GM21526 (cell line): ENCODE measurements at regions not wholly inside any gene's neighbourhood (a gene's known extent, or its start where the extent isn't known, plus 50 kb on each side); places are given as distances from the start of the nearest gene placed in this dataset.

Experiments
- ATAC-seq: cut with Tn5 transposase; IDR thresholded peaks from one replicate; pipeline ENCODE4 v1.9.1; 2021; ENCODE audit warnings: moderate library complexity; ENCODE audit not compliant: unreplicated experiment, low FRiP score

DNA sequence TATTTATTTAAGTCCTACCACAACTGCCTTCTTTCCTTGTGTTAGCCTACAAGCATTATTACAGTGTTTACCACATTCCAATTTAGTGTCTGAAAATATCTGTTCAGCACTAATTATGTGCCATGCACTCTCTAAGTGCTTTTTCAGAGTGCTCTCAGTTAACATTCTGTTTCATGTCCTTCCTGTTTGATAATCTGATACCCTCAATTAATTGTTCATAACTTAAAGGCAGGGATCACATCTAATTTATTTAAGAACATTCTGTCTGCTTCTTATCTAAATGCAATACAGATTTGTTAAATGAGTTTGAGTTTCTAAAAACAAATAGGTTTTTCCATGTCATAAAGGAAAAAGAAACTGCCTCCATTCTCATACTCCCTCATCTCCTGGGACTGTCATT is 649.6 kb upstream of the ATXN8OS start:
- ATAC-seq = no peak

DNA sequence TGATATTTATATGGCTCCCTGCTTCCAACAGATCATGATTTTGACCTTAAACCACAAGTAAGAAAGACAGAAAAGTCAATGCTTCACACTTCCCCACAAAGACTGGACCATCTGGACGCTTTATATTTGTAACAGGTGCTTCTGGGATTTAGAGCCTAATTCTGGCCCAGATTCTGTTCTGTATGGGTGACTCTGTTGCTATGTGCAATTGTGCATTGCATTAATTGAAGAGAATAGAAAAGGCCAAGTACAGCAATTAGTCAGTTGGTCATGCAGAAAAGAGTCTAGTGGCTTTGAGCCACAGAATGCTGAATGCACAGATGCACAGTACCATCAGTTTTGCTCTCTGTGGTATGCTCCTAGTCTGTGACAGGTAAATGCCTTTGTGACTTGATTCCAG is 657.4 kb upstream of the ATXN8OS start:
- ATAC-seq = no peak

DNA sequence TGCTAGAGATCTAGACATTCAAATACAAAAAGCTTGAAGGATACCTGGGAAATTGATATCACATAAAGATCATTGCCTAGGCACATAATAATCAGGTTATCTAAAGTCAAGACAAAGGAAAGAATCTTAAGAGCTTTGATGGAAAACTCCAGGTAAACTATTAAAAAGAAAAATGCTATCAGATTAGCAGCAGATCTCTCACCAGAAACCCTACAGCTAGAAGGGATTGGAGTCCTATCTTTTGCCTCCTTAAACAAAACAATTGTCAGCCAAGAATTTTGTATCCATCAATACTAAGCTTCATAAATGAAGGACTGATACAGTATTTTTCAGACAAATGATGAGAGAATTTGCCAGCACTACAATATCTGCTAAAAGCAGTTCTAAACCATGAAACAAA is 682.4 kb upstream of the ATXN8OS start:
- no peak for ATAC-seq

DNA sequence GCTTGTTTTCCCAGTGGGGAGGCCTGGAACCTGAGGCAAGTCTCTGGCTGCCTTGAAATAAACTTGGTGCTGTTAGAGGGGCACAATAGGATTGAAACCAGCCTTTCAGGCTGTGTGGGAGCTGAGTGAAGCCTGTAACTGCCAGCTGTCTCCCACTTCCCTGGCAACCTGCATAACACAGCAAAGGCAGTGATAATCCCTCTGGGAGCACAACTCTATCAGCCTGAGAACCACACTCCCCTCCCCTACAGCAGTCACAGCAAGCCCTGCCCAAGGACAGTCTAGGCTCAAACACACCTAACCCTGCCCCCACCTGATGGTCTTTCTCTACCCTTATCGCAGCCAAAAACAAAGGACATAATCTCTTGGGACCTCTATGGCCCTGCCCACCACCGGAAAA is 683.8 kb upstream of the ATXN8OS start:
- no peak for ATAC-seq

DNA sequence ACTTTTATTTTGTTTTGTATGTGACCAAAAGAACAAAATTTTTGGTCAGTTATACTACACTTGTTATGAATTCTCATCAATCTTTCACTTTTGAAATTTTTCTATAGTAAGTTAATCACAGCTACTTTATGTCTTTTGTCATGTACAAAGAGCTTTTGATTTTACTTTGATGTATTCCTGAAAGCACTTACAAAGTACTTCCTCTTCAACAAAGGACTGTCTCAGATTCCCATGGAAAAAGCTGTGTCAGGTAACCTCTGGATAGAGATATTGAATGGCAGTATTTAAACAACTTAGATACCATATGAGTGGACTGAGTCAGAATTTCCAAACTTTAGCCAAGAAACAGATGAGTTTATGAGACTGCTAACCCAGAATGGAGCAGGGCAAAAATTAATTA is 689.3 kb upstream of the ATXN8OS start:
- ATAC-seq = no peak

DNA sequence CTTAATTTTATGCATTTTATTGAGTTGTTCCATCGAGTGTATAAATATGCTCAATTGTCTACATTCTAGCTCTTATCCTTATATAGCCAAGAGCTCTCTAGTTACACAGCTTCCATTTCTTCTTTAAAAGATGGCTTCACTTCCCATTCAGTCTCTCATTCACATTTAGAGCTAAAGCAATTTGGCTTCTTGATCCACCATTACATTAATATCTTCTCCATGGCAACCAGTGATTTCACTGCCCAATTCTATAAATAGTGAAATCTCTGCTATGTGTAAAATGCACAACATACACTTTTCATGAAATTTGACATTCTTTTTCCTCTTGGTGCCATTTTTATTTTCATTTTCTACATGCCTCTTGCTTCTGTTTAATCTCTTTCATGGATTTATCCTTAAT is 696.9 kb upstream of the ATXN8OS start:
- no peak for ATAC-seq

DNA sequence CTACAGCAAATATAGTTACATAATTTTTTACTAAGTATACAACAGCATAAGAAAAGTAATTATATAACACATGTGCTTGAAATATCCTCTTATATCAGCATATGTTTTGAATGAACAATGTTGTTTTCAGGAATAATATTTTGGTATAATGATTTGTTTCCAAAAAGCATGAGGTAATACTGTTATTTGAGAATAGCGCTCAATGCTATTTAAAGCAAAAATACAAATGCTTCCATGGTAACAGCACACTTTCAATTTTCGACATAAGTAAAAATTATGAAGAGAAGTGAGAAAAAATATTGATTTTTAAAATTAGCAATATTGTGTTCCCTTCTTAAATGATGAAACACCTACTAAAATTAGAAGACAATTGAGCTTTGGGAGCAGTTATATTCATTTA is 715.9 kb upstream of the ATXN8OS start:
- no peak for ATAC-seq

DNA sequence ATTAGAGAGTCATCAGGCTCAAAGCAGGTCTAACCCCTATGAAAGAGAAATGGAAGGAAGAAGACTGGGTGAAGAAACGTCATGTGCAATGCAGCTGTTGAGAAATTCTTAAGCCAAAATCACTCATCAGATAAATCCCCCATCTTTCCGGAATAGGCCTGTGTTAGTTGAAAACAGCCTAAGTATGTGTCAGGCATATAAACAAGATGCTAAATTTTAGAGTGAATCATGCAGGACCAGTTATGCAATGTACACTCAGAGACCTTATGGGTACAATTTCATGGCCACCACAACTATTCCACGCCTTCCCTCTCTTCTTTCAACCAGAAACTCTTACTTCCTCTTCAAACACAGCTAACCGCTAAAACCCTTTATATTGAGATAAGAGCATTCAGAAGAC is 717.7 kb upstream of the ATXN8OS start:
- no peak for ATAC-seq

DNA sequence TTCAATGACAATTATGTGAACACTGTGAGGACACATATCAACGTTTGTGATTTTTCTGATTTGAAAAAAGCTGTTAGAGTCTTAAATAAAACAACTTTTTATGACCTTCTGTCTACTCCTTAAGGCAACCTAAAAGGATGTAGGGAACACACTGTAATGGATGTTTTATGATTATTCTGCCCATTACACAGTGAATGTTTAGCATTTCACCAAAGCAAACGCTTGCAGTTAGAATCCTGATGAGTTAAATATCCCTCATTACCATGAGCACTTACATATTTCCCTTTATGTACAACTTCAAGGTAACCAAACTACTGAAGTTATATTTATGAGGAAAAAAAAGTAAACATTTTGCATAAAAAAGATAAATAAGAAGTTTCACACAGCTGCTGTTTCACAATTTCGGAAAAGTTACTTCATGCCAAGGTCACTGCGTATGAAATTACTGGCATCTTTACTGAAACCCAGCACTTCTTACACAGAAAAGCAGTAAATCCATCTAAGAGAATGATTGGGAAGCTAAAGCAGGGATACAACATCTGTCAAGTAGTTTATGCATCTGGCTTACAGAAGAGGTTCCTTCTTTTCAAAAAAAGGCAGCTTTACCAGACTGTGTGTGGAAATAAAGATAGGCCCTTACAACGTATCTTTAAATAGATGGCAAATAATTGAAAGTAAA is 733.7 kb upstream of the ATXN8OS start:
- ATAC-seq = no peak

DNA sequence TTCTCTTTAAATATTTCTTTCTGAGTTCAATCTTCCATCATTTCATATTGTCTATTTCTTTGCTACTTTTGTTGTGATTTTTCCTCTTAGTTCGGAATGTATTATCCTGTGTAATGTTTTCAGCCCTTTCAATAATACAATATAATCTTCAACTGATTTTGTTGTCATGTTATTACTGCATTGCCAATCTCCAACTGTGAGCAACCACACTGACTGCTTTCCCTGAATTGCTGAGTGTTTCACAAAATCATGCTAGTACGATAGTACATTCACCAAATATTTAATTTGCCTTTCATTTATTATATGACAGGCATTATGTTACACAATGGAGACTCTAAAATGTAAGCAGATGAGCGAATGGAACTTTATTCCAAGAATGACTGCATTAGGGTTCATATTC is 744.3 kb upstream of the ATXN8OS start:
- ATAC-seq = no peak

DNA sequence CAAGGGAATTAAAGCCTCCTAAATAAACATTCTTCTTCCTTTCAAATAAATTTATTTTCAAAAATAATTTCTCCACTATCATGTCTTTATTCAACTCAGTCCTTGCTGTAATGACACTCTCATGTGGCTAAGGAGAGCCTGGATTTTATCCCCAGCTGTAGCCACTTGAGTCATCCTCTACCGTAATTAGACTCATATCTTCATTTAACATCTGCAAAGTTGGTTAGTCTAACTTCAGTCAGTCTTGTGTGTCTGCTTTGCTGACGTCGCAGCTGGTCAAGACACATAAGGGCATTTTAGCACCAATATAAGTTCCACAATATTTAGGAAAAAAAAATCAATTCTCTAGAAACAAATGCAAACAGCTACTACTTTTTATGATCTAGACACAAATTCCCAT is 776.4 kb upstream of the ATXN8OS start:
- ATAC-seq = no peak

DNA sequence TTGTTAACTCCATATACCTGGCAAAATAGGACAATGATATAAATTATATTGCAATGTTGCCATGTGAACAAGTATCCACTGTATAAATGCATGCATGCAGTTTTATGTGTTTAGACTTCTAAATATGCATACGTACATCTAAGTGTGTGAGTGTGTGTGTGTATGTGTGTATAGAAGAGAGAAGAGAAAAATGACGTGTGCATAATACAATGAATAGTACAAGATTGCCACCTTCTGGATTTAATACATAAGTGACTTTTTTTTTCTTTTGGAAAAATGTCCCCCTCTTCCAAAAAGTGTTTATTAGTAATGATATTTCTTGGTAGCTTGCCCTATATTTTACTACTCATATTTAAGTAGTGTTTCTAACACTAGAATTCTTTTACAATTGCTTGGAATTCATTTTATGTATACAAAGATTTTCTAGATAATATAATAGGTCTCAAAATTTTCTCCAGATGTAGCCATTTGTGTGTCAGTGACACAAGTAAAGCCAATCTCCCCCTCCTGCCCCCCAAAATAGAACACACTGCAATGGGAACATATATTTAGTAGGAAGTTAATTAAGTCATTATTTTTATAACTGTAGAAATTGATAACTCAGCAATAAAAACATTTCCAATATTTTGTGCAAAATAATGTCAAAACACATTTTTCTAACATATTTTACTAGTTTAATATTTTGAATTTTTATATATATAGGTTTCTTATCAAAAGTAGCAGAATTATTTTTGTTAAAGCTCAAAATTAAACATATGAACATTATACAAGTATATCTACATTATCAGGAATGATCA is 783.3 kb upstream of the ATXN8OS start:
- ATAC-seq = no peak

DNA sequence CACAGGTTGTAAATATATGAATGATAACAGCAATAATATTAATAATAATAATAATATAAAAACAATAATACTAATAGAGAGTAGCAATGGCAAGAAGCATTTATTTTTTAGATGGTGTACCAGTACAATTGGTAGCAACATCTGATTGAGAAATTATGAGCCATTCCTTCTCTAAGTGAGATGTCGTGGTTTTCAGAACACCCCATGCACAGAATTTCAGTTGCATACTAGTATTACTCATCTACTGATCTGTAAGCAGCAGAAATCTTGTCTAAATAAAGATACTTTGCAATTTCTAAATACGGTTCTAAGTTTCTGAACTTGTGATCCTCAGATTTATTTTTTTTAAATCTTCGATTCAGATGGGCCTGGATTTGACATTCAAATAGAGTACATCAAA is 788.0 kb upstream of the ATXN8OS start:
- ATAC-seq = no peak

DNA sequence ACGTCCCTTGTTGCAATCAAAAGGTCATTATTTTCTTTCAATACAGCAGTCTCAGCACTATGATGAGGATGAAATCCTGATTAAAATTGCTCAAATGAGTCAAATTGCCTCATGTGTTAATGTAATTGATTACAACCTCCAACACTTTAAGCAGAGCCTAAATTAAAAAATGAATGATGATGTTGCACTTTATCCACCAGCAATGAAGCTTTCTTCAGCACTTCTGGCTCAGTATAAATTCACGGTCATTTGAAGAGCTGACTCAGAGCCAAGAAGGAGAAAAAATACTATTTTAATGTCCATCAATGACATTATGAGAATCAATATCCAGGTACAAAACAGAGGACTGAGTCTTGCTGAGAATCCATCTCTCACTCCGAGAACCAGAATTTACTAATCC is 792.6 kb upstream of the ATXN8OS start:
- ATAC-seq = no peak

DNA sequence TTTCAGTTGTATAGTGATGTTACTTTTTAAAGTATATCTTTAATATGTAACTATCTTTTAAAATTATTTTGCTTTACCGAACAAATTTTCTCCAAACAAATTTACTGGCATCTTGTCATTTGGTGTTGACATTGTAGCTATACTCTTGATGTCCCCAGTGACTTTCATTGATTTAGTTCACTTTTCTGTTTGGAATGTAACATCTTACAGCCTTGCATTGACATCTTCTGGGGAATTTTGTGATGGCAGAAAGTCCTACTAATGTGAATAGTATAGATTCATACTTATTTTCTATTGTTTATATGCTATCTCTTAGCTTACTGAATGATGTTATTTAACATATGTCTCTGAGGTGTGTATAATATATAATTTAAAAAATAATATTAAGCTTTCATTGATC is 800.9 kb upstream of the ATXN8OS start:
- no peak for ATAC-seq

DNA sequence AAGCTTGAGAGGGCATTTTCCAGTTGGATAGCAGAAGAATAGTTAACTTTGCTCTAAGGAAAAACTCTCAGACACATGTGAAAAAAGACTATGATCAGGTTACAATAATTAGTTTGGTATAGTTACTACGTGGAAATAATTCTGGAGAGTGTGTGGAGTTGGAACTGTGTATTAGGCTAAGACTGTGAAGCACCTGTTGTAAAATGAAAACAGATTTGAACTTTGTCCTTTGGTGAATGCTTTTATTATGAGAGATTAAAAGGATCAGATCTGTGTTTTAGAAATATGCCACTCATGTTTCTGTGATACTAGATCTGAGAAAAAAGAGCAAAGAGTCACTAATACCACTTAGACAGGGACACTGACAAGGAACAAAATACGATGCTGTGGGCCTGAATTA is 807.5 kb upstream of the ATXN8OS start:
- ATAC-seq = no peak

DNA sequence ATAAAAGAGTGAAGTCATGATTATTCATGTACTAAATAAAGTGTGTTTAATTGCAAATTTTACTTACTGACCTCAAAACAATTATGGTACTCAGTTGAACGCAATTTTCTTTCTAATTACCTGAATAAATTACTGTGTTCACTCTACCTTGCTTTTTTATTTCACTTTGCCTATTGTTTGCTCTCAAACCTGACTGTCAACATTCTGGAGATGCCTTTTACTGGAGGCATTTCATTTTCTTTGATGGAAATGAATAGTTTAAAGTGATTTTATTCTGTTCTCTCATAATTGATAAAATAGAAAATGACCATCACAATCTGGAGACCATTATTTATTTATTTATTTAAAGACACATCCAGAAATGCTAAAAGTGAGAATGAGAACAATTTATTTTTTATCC is 811.5 kb upstream of the ATXN8OS start:
- no peak for ATAC-seq

DNA sequence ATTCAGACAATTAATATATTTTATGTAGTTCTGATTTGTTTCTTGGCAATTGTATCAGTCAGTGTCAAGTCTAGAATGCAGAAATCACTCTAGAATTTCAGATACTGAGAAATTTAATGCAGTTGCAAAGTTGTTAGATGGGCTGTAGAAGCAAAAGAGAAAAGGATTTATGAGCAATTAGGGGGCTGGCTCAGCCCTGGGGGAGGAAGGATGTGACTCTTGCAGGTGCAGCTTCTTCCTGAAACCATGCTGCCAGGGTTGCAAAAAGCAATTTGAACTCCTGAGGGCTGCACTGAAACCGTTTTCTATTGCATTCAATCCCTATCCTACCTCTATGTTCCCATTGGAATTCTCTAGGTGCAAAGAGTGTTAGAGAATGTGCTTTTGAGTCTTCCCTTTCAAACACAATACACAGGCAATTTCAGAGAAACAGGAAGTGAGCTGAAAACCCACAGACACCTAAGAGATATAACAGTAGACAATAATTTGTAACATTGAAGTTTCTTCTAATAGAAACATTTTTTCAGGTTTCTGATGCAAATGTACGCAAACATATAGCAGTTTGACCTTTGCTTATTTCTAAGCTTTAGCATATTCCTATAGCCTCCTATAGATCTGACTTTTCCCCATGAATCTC is 814.7 kb upstream of the ATXN8OS start:
- ATAC-seq = no peak

DNA sequence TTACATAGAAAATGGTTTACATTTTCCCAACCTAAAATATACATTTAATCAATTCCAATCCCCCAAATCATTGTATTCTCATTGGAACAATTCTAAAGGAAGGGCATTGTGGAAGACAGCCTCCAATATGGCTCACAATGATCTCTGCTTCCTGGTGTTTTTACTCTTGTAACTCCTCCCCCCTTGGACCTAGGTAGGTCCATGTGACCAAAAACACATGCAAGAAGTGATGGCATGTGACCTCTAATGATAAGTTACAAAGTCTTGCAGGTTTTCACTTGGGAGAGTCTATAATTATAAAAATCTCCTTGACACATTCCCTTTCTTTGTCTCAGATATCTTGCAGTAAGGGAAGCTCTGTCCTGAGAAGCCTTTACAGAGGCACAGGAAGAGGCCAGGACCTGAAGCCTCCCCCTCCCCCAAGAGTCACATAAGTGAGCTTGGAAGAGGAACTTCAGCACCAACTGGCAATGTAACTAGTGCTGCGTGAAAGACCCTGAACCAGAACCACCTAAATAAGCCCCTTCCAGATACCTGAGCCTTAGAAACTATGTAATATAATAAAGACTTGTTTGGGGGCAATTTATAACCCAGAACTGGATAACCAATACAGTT is 816.2 kb upstream of the ATXN8OS start:
- no peak for ATAC-seq

DNA sequence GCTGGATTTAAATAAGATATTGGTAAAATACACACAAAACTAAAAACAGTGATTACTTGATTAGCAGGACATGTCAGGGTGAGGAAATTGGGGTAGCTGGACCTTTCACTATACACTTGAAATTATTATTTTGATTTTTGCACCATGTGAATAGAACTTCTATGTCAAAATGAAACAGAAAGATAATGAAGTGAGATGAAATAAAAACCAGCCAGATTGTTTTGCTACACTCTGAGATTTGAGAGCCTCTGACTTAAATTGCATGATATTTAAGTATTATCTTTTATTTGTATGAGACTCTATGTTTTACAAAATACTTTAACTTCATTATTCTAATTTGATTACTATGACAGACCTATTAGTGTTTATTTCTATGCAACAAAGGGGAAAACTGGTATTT is 819.6 kb upstream of the ATXN8OS start:
- no peak for ATAC-seq

DNA sequence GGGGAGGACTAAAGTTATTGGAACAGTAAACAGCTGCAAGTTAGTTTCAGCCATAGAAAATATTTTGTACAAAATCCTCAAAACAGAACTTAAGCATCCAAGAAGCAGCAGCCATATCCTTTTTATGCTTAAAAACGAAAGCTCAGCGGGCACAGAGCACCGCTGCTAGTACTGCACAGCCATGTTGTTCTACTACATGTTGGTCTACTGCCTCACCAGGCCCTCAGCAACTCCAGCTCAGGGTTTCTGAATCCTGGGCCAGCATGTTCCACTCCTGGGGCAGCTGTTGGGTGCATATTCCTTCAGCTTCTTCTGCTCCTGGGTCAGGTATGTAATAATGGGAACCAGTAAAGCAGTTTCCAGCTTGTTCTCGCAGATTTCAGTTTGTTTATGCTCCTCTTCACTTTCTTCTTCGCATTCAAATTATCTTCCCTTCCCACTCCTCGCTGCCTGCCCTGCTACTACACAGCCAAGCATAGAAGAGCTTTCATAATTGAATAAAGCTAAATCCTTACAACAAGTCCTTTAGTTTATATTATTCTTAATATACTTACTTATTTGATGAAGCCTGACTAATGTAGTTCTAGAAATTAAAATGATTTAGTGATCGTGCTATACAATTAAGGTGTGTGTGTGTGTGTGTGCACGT is 820.5 kb upstream of the ATXN8OS start:
- no peak for ATAC-seq
